Nephron progenitor cell (in vitro differentiated cells): ENCODE measurements at regions not wholly inside any gene's neighbourhood (a gene's known extent, or its start where the extent isn't known, plus 50 kb on each side); places are given as distances from the start of the nearest gene placed in this dataset.

ENCODE experiments used
- DNase-seq: peaks from one replicate; pipeline ENCODE4 v3.0.0; 2021
- H3K27ac Mint-ChIP-seq: 2 replicates; pipeline ENCODE4 v1.8.0; 2021; ENCODE audit warnings: mild to moderate bottlenecking, moderate library complexity, mixed read lengths
- H3K27me3 Mint-ChIP-seq: 2 replicates; pipeline ENCODE4 v1.8.0; 2021; ENCODE audit warnings: mild to moderate bottlenecking, low read depth, mixed read lengths; ENCODE audit not compliant: poor library complexity
- H3K36me3 Mint-ChIP-seq: 2 replicates; pipeline ENCODE4 v1.8.0; 2021; ENCODE audit warnings: low read depth, mixed read lengths
- H3K4me1 Mint-ChIP-seq: 2 replicates; pipeline ENCODE4 v1.8.0; 2021; ENCODE audit warnings: mixed read lengths
- H3K4me3 Mint-ChIP-seq: 2 replicates; pipeline ENCODE4 v1.8.0; 2021; ENCODE audit warnings: mild to moderate bottlenecking, moderate library complexity, mixed read lengths
- H3K9me3 Mint-ChIP-seq: 2 replicates; pipeline ENCODE4 v1.8.0; 2021; ENCODE audit warnings: mild to moderate bottlenecking, moderate library complexity, mixed read lengths
- CTCF ChIP-seq: fragments of 200-600 bp; sonication (generic); IDR thresholded peaks from 2 replicates; pipeline ENCODE4 v1.5.0; 2021; ENCODE audit warnings: antibody characterized with exemption

- Mint-ChIP-seq H3K4me1 (peaks cover 43% of the 10 kb centered on the region), H3K9me3 (peaks cover 17% of the 10 kb centered on the region), H3K27ac (no peak overlapping the region), H3K36me3 (no peaks in the 10 kb centered on the region), H3K4me3 (no peak overlapping the region), H3K27me3 (peaks cover 3% of the 10 kb centered on the region)
- DNase-seq, result no peak
- TF ChIP-seq CTCF, result no peak
Observed at GRCh38 chr1:229207916-229208315, 63.0 kb upstream of the RAB4A start.

GRCh38 chr1:229208481-229208880 is 62.4 kb upstream of the RAB4A start:
- TF ChIP-seq CTCF, result no peak
- H3K9me3 Mint-ChIP-seq, result peaks cover 17% of the 10 kb centered on the region
- no peak overlapping the region for H3K27ac Mint-ChIP-seq
- peaks cover 43% of the 10 kb centered on the region for H3K4me1 Mint-ChIP-seq
- H3K4me3 Mint-ChIP-seq, result no peak overlapping the region
- DNase-seq, result no peak
- H3K27me3 Mint-ChIP-seq, result peaks cover 3% of the 10 kb centered on the region
- no peaks in the 10 kb centered on the region for H3K36me3 Mint-ChIP-seq

- no peak for DNase-seq
- no peak overlapping the region for H3K4me3 Mint-ChIP-seq
- peaks cover 35% of the 10 kb centered on the region for H3K4me1 Mint-ChIP-seq
- peaks cover 17% of the 10 kb centered on the region for H3K9me3 Mint-ChIP-seq
- H3K27me3 Mint-ChIP-seq, result peaks cover 3% of the 10 kb centered on the region
- no peak overlapping the region for H3K27ac Mint-ChIP-seq
- no peaks in the 10 kb centered on the region for H3K36me3 Mint-ChIP-seq
- no peak for TF ChIP-seq CTCF
Observed at GRCh38 chr1:229209386-229209785, 61.5 kb upstream of the RAB4A start.

- Mint-ChIP-seq H3K4me1 (peaks cover 31% of the 10 kb centered on the region), H3K9me3 (peaks cover 17% of the 10 kb centered on the region), H3K27ac (no peak overlapping the region), H3K27me3 (peaks cover 3% of the 10 kb centered on the region), H3K36me3 (no peaks in the 10 kb centered on the region), H3K4me3 (no peak overlapping the region)
- DNase-seq, result no peak
- TF ChIP-seq CTCF, result no peak
Observed at GRCh38 chr1:229209816-229210215, 61.1 kb upstream of the RAB4A start.

- DNase-seq, result no peak
- Mint-ChIP-seq H3K4me1 (peaks cover 20% of the 10 kb centered on the region), H3K36me3 (no peaks in the 10 kb centered on the region), H3K9me3 (peaks cover 17% of the 10 kb centered on the region), H3K27ac (no peak overlapping the region), H3K27me3 (peaks cover under 1% of the 10 kb centered on the region), H3K4me3 (no peak overlapping the region)
- no peak for TF ChIP-seq CTCF
Observed at GRCh38 chr1:229210844-229211243, 60.1 kb upstream of the RAB4A start.

- H3K4me3 Mint-ChIP-seq, result no peak overlapping the region
- TF ChIP-seq CTCF, result no peak
- DNase-seq, result no peak
- H3K9me3 Mint-ChIP-seq, result peaks cover 4% of the 10 kb centered on the region
- H3K27ac Mint-ChIP-seq, result no peak overlapping the region
- no peaks in the 10 kb centered on the region for H3K36me3 Mint-ChIP-seq
- peaks cover 9% of the 10 kb centered on the region for H3K4me1 Mint-ChIP-seq
- no peaks in the 10 kb centered on the region for H3K27me3 Mint-ChIP-seq
Observed at GRCh38 chr1:229213797-229214196, 57.1 kb upstream of the RAB4A start.
